ENCODE measurements at regions not wholly inside any gene's neighbourhood (a gene's known extent, or its start where the extent isn't known, plus 50 kb on each side); places are given as distances from the start of the nearest gene placed in this dataset.

GRCh38 chr6:120711255-120711654, 623.0 kb downstream of the TBC1D32 start:
- H3K4me2 ChIP-seq (ENCODE audit: low read length), result no peak overlapping the region
- H3K27me3 ChIP-seq (ENCODE audit: low read depth, low read length), result no peaks in the 10 kb centered on the region
- no peaks in the 10 kb centered on the region for H3K9me3 ChIP-seq (ENCODE audit: insufficient read depth, low read length)
- TF ChIP-seq EZH2phosphoT487 (IDR thresholded peaks at IDR 0.05; ENCODE audit: low read depth), result no peak
- TF ChIP-seq CTCF (IDR thresholded peaks at IDR 0.05; ENCODE audit: low read depth, low read length), result no peak
- H3K4me1 ChIP-seq (ENCODE audit: low read length), result no peaks in the 10 kb centered on the region
- H2AFZ ChIP-seq (ENCODE audit: low read depth, low read length), result no peak overlapping the region
- H3K9ac ChIP-seq (ENCODE audit: low read length), result no peak overlapping the region
- H3K79me2 ChIP-seq (ENCODE audit: low read length), result no peaks in the 10 kb centered on the region
- H3K4me3 ChIP-seq (ENCODE audit: low read length), result no peak overlapping the region
- no peak overlapping the region for H3K27ac ChIP-seq (ENCODE audit: low read length)
- H3K36me3 ChIP-seq (replicated peaks; ENCODE audit: low read depth, low read length), result no peaks in the 10 kb centered on the region
- H4K20me1 ChIP-seq (ENCODE audit: insufficient read depth, low read length), result no peaks in the 10 kb centered on the region

GRCh38 chr6:120700001-120700400, 634.3 kb downstream of the TBC1D32 start:
- no peaks in the 10 kb centered on the region for H3K4me1 ChIP-seq (ENCODE audit: low read length)
- no peaks in the 10 kb centered on the region for H4K20me1 ChIP-seq (ENCODE audit: insufficient read depth, low read length)
- H3K4me3 ChIP-seq (ENCODE audit: low read length), result no peak overlapping the region
- TF ChIP-seq EZH2phosphoT487 (IDR thresholded peaks at IDR 0.05; ENCODE audit: low read depth) (no peak), CTCF (IDR thresholded peaks at IDR 0.05; ENCODE audit: low read depth, low read length) (no peak)
- no peaks in the 10 kb centered on the region for H3K27me3 ChIP-seq (ENCODE audit: low read depth, low read length)
- no peaks in the 10 kb centered on the region for H3K9me3 ChIP-seq (ENCODE audit: insufficient read depth, low read length)
- H2AFZ ChIP-seq (ENCODE audit: low read depth, low read length), result no peak overlapping the region
- no peak overlapping the region for H3K9ac ChIP-seq (ENCODE audit: low read length)
- no peaks in the 10 kb centered on the region for H3K79me2 ChIP-seq (ENCODE audit: low read length)
- no peak overlapping the region for H3K27ac ChIP-seq (ENCODE audit: low read length)
- no peak overlapping the region for H3K4me2 ChIP-seq (ENCODE audit: low read length)
- H3K36me3 ChIP-seq (replicated peaks; ENCODE audit: low read depth, low read length), result no peaks in the 10 kb centered on the region

- H3K36me3 ChIP-seq (replicated peaks; ENCODE audit: low read depth, low read length), result no peaks in the 10 kb centered on the region
- no peak overlapping the region for H3K27ac ChIP-seq (ENCODE audit: low read length)
- no peak overlapping the region for H2AFZ ChIP-seq (ENCODE audit: low read depth, low read length)
- H3K9me3 ChIP-seq (ENCODE audit: insufficient read depth, low read length), result no peaks in the 10 kb centered on the region
- H3K79me2 ChIP-seq (ENCODE audit: low read length), result no peaks in the 10 kb centered on the region
- no peak overlapping the region for H3K9ac ChIP-seq (ENCODE audit: low read length)
- H3K4me1 ChIP-seq (ENCODE audit: low read length), result no peaks in the 10 kb centered on the region
- no peaks in the 10 kb centered on the region for H4K20me1 ChIP-seq (ENCODE audit: insufficient read depth, low read length)
- no peak for TF ChIP-seq EZH2phosphoT487 (IDR thresholded peaks at IDR 0.05; ENCODE audit: low read depth)
- TF ChIP-seq CTCF (IDR thresholded peaks at IDR 0.05; ENCODE audit: low read depth, low read length), result no peak
- no peak overlapping the region for H3K4me2 ChIP-seq (ENCODE audit: low read length)
- no peaks in the 10 kb centered on the region for H3K27me3 ChIP-seq (ENCODE audit: low read depth, low read length)
- no peak overlapping the region for H3K4me3 ChIP-seq (ENCODE audit: low read length)
Observed at GRCh38 chr6:120686492-120686891, 647.8 kb downstream of the TBC1D32 start.

- Histone ChIP-seq H3K4me3 (ENCODE audit: low read length) (no peak overlapping the region), H3K4me2 (ENCODE audit: low read length) (no peak overlapping the region), H3K27ac (ENCODE audit: low read length) (no peak overlapping the region), H3K4me1 (ENCODE audit: low read length) (no peaks in the 10 kb centered on the region), H4K20me1 (ENCODE audit: insufficient read depth, low read length) (no peaks in the 10 kb centered on the region), H3K9ac (ENCODE audit: low read length) (no peak overlapping the region), H3K79me2 (ENCODE audit: low read length) (no peaks in the 10 kb centered on the region), H3K27me3 (ENCODE audit: low read depth, low read length) (no peaks in the 10 kb centered on the region), H3K36me3 (replicated peaks; ENCODE audit: low read depth, low read length) (no peaks in the 10 kb centered on the region), H2AFZ (ENCODE audit: low read depth, low read length) (no peak overlapping the region), H3K9me3 (ENCODE audit: insufficient read depth, low read length) (no peaks in the 10 kb centered on the region)
- TF ChIP-seq EZH2phosphoT487 (IDR thresholded peaks at IDR 0.05; ENCODE audit: low read depth) (no peak), CTCF (IDR thresholded peaks at IDR 0.05; ENCODE audit: low read depth, low read length) (no peak)
Observed at GRCh38 chr6:120682145-120682544, 652.1 kb downstream of the TBC1D32 start.
